Nephron (organoid): ENCODE measurements at regions not wholly inside any gene's neighbourhood (a gene's known extent, or its start where the extent isn't known, plus 50 kb on each side); places are given as distances from the start of the nearest gene placed in this dataset.

Experiments used
- H3K27ac Mint-ChIP-seq, 3 experiments: 2 replicates each; pipeline ENCODE4 v1.8.0; 2020; ENCODE audit warnings: mixed read lengths in 3 of 3, mild to moderate bottlenecking in 2 of 3, moderate library complexity in 1 of 3
- H3K27me3 Mint-ChIP-seq: 2 replicates; pipeline ENCODE4 v1.8.0; 2021; ENCODE audit warnings: low read depth, mild to moderate bottlenecking, moderate library complexity, mixed read lengths
- H3K36me3 Mint-ChIP-seq: 2 replicates; pipeline ENCODE4 v1.8.0; 2020; ENCODE audit warnings: low read depth, mixed read lengths
- H3K4me1 Mint-ChIP-seq: 2 replicates; pipeline ENCODE4 v1.8.0; 2020; ENCODE audit warnings: mixed read lengths
- H3K4me3 Mint-ChIP-seq, 3 experiments: 2 replicates each; pipeline ENCODE4 v1.8.0; 2020; ENCODE audit warnings: mild to moderate bottlenecking in 3 of 3, mixed read lengths in 3 of 3, moderate library complexity in 2 of 3
- H3K9me3 Mint-ChIP-seq: 2 replicates; pipeline ENCODE4 v1.8.0; 2020; ENCODE audit warnings: mixed read lengths
- CTCF ChIP-seq, 3 experiments: fragments of 200-600 bp; sonication (generic); IDR thresholded peaks; one replicate each; pipeline ENCODE4 v1.5.0; 2021; ENCODE audit warnings: antibody characterized with exemption in 3 of 3; ENCODE audit not compliant: unreplicated experiment in 3 of 3

- H3K27me3 Mint-ChIP-seq = peaks cover 7% of the 10 kb centered on the region
- no peaks in the 10 kb centered on the region for H3K9me3 Mint-ChIP-seq
- H3K4me1 Mint-ChIP-seq = no peaks in the 10 kb centered on the region
- no peak overlapping the region for H3K4me3 Mint-ChIP-seq
- H3K27ac Mint-ChIP-seq = no peak overlapping the region
- no peaks in the 10 kb centered on the region for H3K36me3 Mint-ChIP-seq
- no peak for TF ChIP-seq CTCF (IDR thresholded peaks at IDR 0.05; ENCODE audit: unreplicated experiment in 3 of 3)
These were observed 569.4 kb downstream of the CCDC85A start for GRCh38 chr2:56753182-56753581.

- peaks cover 7% of the 10 kb centered on the region for H3K27me3 Mint-ChIP-seq
- no peak overlapping the region for H3K27ac Mint-ChIP-seq
- no peak overlapping the region for H3K4me3 Mint-ChIP-seq
- no peak for TF ChIP-seq CTCF (IDR thresholded peaks at IDR 0.05; ENCODE audit: unreplicated experiment in 3 of 3)
- no peaks in the 10 kb centered on the region for H3K4me1 Mint-ChIP-seq
- H3K36me3 Mint-ChIP-seq = no peaks in the 10 kb centered on the region
- no peaks in the 10 kb centered on the region for H3K9me3 Mint-ChIP-seq
These were observed 570.4 kb downstream of the CCDC85A start for GRCh38 chr2:56754066-56754615.

GRCh38 chr2:56754627-56755026 is 570.8 kb downstream of the CCDC85A start:
- peaks cover 3% of the 10 kb centered on the region for H3K9me3 Mint-ChIP-seq
- peaks cover 7% of the 10 kb centered on the region for H3K27me3 Mint-ChIP-seq
- no peak overlapping the region for H3K27ac Mint-ChIP-seq
- no peaks in the 10 kb centered on the region for H3K36me3 Mint-ChIP-seq
- no peaks in the 10 kb centered on the region for H3K4me1 Mint-ChIP-seq
- no peak overlapping the region for H3K4me3 Mint-ChIP-seq
- TF ChIP-seq CTCF (IDR thresholded peaks at IDR 0.05; ENCODE audit: unreplicated experiment in 3 of 3) = no peak

- Mint-ChIP-seq H3K4me1 (no peaks in the 10 kb centered on the region), H3K27ac (no peak overlapping the region), H3K27me3 (no peaks in the 10 kb centered on the region), H3K4me3 (no peak overlapping the region), H3K36me3 (no peaks in the 10 kb centered on the region), H3K9me3 (peaks cover 12% of the 10 kb centered on the region)
- TF ChIP-seq CTCF (IDR thresholded peaks at IDR 0.05; ENCODE audit: unreplicated experiment in 3 of 3) = no peak
These were observed 574.2 kb downstream of the CCDC85A start for GRCh38 chr2:56757884-56758545.

- Mint-ChIP-seq H3K4me1 (no peaks in the 10 kb centered on the region), H3K4me3 (no peak overlapping the region), H3K9me3 (peaks cover 12% of the 10 kb centered on the region), H3K36me3 (no peaks in the 10 kb centered on the region), H3K27ac (no peak overlapping the region), H3K27me3 (no peaks in the 10 kb centered on the region)
- TF ChIP-seq CTCF (IDR thresholded peaks at IDR 0.05; ENCODE audit: unreplicated experiment in 3 of 3) = no peak
These were observed 579.9 kb downstream of the CCDC85A start for GRCh38 chr2:56763683-56764082.

- H3K27ac Mint-ChIP-seq = no peak overlapping the region
- no peak overlapping the region for H3K4me3 Mint-ChIP-seq
- H3K4me1 Mint-ChIP-seq = no peaks in the 10 kb centered on the region
- no peaks in the 10 kb centered on the region for H3K36me3 Mint-ChIP-seq
- H3K27me3 Mint-ChIP-seq = no peaks in the 10 kb centered on the region
- peaks cover 2% of the 10 kb centered on the region for H3K9me3 Mint-ChIP-seq
- no peak for TF ChIP-seq CTCF (IDR thresholded peaks at IDR 0.05; ENCODE audit: unreplicated experiment in 3 of 3)
These were observed 585.2 kb downstream of the CCDC85A start for GRCh38 chr2:56768973-56769372.
